ENCODE measurements at regions not wholly inside any gene's neighbourhood (a gene's known extent, or its start where the extent isn't known, plus 50 kb on each side); places are given as distances from the start of the nearest gene placed in this dataset.

DNA sequence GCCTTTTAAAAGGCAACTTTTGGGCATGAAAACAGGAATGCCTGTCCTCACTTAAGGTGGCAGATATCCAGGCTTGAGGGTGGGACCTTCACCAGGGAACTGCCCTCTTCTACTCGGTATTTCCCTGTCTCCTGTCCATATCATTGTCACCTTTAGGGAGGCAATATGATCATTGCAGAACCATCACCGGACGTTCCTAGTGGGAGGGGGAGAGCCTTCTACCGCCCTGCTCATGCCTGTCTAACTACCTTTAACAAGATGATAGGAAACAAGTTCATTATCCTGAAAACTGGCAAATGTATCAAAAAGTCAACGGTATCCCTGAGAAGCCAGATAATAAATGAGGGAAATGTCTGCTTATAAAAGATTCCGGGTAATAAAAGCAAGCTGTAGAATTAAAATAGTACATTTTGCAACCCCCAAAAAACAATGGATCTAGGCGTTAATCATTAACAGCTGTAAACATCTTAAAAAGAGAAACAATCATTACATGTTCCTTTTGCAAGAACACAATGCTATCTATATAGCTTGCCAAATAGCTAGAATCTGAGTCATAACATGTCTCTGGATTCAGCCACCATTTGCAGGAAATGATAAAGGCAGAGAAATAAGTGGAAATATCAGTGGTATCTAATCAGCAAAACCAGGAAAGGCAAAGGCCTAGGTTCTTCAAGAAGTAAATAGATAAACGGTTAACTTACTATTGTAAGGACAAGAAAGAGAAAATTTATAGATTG lies 852.9 kb upstream of the ADGRL4 start:
- peak; percentile 41 for DNase-seq (ENCODE audit: low spot score)

DNA sequence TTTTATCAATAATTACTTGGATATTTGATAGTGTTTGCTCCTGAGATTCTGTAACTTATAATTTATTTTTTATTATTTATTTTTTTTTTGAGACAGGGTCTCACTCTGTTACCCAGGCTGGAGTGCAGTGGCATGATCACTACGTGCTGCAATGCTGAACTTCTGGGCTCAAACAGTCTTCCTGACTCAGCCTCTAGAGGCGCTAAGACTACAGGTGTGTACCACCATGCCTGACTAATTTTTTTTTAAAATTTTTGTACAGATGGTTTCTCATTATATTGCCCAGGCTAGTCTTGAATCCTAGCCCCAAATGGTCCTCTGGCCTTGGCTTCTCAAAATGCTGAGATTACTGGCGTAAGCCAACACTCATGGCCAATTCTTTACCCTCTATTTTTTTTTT lies 845.5 kb upstream of the ADGRL4 start:
- DNase-seq (ENCODE audit: low spot score), result no peak

GRCh38 chr1:79849388-79849787 lies 842.9 kb upstream of the ADGRL4 start:
- no peak for DNase-seq (ENCODE audit: low spot score)

- no peak for DNase-seq (ENCODE audit: low spot score)
These were observed 841.8 kb upstream of the ADGRL4 start for GRCh38 chr1:79848316-79848715.

- no peak for DNase-seq (ENCODE audit: low spot score)
These were observed 841.2 kb upstream of the ADGRL4 start for GRCh38 chr1:79847700-79848099.

GRCh38 chr1:79845936-79846335 lies 839.4 kb upstream of the ADGRL4 start:
- no peak for DNase-seq (ENCODE audit: low spot score)

DNA sequence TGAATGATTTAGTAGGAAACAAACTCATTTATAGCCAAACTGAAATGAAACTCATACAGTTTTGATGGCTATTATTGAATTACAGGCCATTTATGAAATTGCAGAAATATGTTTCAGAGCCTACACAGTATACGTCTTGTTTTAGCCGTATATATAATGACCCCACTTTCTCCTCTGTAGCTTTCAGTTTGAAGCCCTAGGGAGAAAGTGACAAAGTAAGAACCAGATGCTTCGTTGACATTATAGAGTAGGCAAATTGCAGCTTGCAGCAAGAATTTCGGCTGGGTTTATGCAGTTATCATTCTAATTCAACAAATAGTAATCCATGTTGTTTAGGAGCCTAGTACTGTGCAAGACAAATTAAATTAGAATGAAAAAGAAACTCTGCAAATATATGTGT lies 836.3 kb upstream of the ADGRL4 start:
- DNase-seq (ENCODE audit: low spot score), result no peak

GRCh38 chr1:79839882-79840281 lies 833.4 kb upstream of the ADGRL4 start:
- DNase-seq (ENCODE audit: low spot score), result no peak

GRCh38 chr1:79827446-79827845 lies 820.9 kb upstream of the ADGRL4 start:
- DNase-seq (ENCODE audit: low spot score), result no peak

DNA sequence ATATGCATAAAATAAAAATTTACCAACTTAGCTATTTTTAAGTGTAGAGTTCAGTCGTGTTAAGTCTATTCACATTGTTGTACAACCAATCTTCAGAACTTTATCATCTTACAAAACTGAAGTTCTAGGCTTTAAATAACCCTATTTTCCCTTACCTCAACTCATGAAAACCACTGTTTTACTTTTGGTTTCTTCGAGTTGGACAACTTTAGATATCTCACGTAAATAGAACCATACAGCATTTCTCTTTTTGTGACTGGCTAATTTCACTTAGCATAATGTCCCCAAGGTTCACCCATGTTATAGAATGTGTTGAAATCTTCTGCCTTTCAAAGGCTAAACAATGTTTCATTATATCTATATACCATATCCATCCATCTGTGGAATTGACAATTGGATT lies 819.0 kb upstream of the ADGRL4 start:
- DNase-seq (ENCODE audit: low spot score), result no peak

DNA sequence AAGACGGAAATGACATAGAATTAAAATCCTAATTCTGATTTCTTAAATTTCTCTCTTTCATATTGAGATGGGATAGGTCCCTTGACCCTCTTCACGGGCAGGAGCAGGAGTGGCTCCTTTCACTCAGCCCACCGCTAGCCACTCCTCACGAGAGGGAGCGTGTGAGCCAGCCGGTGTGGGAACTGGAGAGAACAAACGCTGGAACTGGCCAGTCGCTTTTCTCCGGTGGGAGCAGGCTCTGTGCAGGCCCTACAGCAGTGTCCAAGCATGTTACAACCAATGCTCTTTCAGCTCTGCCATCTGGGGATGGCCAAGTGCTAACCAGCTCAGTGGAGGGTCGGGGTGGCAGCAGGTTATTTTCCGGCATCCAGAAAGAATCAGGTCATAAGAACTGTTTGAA lies 815.5 kb upstream of the ADGRL4 start:
- no peak for DNase-seq (ENCODE audit: low spot score)

DNA sequence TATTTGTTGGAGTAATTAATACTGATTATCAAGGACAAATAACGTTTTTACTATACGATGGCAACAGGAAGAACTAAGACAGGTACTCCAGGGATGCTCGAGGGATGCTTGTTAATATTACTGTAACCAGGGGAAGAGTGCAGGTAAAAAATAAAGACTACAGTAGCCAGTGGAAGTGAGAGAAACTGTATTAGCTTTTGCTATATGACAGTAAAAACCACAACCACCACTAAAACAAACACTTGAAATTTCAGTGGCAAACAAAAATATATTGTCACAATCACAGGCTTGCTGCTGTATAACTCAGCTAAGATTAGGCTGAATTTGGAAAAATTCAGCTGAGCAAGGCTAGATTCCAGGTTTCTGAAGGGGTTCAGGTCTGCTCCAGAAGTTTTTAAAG lies 812.6 kb upstream of the ADGRL4 start:
- DNase-seq (ENCODE audit: low spot score), result no peak

DNA sequence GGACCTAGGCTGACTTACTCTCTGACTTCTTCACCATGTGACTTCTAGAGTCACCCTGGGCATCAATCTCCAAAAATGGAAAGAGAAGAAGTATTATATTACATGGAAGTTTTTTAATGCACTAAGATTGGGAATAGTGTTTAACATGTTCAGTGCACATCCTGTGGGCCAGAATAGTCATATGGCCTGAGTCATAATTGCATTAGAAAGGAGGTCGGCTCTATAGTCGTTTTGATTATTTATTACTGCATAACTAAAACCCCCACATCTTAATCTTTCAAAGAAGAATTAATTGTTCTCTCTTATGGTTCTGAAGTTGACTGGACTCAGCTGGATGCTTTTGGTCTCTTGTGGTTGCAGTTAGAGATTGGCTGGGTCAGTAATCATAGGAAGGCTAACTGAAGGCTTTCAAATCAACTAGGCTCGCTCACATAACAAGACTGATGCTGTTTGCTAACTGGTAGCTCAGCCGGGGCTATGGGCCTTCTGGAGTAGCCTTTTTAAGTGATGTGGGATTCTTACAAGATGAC lies 810.6 kb upstream of the ADGRL4 start:
- no peak for DNase-seq (ENCODE audit: low spot score)

GRCh38 chr1:79815115-79815514 lies 808.6 kb upstream of the ADGRL4 start:
- DNase-seq (ENCODE audit: low spot score), result peak; percentile 1

- peak; percentile 3 for DNase-seq (ENCODE audit: low spot score)
These were observed 804.6 kb upstream of the ADGRL4 start for GRCh38 chr1:79811173-79811572.

- no peak for DNase-seq (ENCODE audit: low spot score)
These were observed 802.4 kb upstream of the ADGRL4 start for GRCh38 chr1:79808816-79809475.

DNA sequence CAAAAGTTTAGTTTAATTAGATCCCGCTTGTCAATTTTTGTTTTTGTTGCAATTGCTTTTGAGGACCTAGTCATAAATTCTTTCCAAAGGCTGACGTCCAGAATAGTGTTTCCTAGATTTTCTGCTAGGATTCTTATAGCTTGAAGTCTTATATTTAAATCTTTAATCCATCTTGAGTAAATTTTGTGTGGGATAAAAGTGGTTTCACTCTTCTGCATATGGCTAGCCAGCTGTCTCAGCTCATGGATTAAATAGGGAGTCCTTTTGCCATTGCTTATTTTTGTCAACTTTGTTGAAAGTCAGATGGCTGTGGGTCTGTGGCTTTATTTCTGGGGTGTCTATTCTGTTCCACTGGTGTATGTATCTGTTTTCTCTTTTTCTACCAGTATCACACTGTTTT lies 801.3 kb upstream of the ADGRL4 start:
- no peak for DNase-seq (ENCODE audit: low spot score)

DNA sequence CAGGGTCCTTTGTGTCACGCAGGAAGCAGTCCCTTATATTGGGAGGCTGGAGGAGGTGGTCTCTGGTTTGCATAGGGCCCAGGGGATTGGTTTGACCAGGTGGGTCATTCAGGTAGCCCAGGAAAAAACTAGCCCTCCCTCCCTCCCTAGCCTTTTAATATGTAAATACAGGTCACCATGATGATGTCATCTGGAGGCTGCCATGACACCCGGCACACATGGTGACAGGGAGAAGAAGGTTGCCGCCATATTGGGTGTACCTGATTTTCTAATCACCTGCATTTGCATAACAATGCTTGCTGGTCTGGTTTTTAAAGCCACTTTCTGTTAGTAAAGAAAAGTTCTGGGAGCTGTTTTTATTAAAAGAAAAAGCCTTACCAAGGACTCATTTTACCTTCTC lies 791.0 kb upstream of the ADGRL4 start:
- no peak for DNase-seq (ENCODE audit: low spot score)

DNA sequence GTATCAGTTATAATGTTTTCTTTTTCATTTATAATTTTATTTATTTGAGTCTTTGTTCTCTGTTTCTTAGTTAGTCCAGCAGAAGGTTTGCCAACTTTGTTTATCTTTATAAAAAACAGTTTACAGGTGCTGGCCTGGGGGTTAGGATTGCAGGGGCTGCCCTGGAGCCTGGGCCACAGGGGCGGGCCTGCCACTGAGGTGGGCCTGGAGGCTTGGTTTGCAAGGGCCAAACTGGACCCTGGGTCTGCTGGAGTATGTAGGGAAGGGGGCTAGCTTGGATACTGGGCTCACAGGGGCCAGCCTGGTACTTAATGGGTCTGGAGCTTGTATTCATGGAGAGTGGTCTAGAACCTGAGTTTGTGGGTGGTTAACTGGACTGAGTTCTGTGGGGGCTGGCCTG lies 789.9 kb upstream of the ADGRL4 start:
- no peak for DNase-seq (ENCODE audit: low spot score)

- DNase-seq (ENCODE audit: low spot score), result no peak
These were observed 785.8 kb upstream of the ADGRL4 start for GRCh38 chr1:79792219-79792930.

DNA sequence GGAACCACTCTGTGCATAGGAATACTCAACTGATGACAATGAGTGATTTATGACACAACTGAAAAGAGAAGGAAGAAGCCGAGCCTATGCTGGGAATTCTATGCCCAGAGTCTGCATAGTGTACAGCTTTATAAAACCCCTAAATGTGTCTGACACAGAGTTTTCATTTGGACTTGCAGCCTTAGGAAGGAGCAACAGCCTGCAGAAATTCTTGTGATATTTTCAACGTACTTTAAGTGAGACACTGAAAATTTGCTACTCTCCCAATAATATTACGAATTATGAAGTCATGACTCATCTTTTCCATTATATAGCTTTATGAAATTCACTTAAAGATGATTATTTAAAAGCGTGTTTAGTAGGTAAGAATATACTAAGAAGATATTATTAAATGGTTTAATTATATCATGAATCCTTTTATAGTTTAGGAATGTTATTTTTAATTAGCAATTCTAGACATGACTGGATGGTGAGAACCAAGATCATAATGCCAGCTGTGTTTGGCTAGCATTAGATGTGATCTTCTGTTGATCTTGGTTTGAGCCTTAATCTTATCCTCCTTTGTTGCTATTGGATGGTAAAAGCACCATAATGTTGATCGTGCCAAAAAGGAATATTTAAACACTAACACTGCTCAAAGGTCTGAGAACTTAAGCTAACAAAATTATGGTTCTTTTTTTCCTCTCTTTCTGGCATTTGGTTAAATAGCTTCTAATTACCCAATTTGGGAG lies 785.1 kb upstream of the ADGRL4 start:
- no peak for DNase-seq (ENCODE audit: low spot score)

DNA sequence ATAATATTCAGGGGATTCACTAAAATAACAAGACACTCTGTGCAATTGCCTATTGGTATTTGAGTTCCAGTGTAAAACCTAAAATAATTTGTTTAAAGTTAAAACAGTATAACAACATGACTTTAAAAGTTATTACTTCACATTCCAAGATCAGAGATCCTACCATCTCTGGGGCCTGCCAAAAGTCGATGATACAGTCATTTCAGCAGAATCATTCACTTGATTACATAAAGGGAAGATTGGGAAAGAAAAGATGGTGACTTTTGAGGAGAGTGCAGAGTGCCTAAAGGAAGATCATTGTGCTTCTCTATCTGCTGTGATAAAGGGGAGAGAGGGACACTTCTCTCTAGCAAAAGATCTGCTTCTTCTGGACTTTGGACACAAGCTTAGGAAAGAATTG lies 784.4 kb upstream of the ADGRL4 start:
- DNase-seq (ENCODE audit: low spot score), result no peak
